Kidney glomerular epithelial cell (primary cell): ENCODE measurements at regions not wholly inside any gene's neighbourhood (a gene's known extent, or its start where the extent isn't known, plus 50 kb on each side); places are given as distances from the start of the nearest gene placed in this dataset.

Experiments used
- DNase-seq: peaks from one replicate; lab custom pipeline; 2025; lab: John Stamatoyannopoulos, UW

GRCh38 chr11:27771516-27771915, 71.3 kb upstream of the BDNF start:
- no peak for DNase-seq

- DNase-seq = peak; percentile 89
Measured at GRCh38 chr11:27770576-27770975, 70.3 kb upstream of the BDNF start.

- DNase-seq = no peak
Measured at GRCh38 chr11:27763736-27764135, 63.5 kb upstream of the BDNF start.

GRCh38 chr11:27761356-27761755, 61.1 kb upstream of the BDNF start:
- no peak for DNase-seq

- DNase-seq = no peak
Measured at GRCh38 chr11:27757953-27758352, 57.7 kb upstream of the BDNF start.

GRCh38 chr11:27754035-27755017, 54.1 kb upstream of the BDNF start:
- DNase-seq = peak; percentile 94
